DND-41 (cell line): ENCODE measurements at regions not wholly inside any gene's neighbourhood (a gene's known extent, or its start where the extent isn't known, plus 50 kb on each side); places are given as distances from the start of the nearest gene placed in this dataset.

Experiments used
- ATAC-seq: fragments of 200-7000 bp; cut with Tn5 transposase; 3 replicates; pipeline ENCODE4 v1.9.1; 2021; ENCODE audit warnings: low read depth; ENCODE audit not compliant: insufficient read depth
- DNase-seq: peaks from one replicate; pipeline ENCODE4 v3.0.0-alpha.2; 2020
- H2AFZ ChIP-seq: 2 replicates; pipeline ENCODE4 v1.6.0; 2012; ENCODE audit warnings: low read depth, low read length
- H3K27ac ChIP-seq: 2 replicates; pipeline ENCODE4 v1.5.1; 2012; ENCODE audit warnings: low read length, inconsistent platforms
- H3K27me3 ChIP-seq: fragments of 200-600 bp; sonication (generic); 2 replicates; pipeline ENCODE4 v1.6.0; 2012; ENCODE audit warnings: low read length, mild to moderate bottlenecking, inconsistent platforms; ENCODE audit not compliant: insufficient read depth, poor library complexity
- H3K36me3 ChIP-seq: 2 replicates; pipeline ENCODE4 v1.5.1; 2012; ENCODE audit warnings: low read length, inconsistent platforms; ENCODE audit not compliant: insufficient read depth
- H3K4me1 ChIP-seq: 2 replicates; pipeline ENCODE4 v1.5.1; 2012; ENCODE audit warnings: mild to moderate bottlenecking, low read length; ENCODE audit not compliant: insufficient read depth
- H3K4me2 ChIP-seq: 2 replicates; pipeline ENCODE4 v1.6.0; 2012; ENCODE audit warnings: mild to moderate bottlenecking, moderate library complexity, low read length, inconsistent platforms; ENCODE audit not compliant: insufficient read depth
- H3K4me3 ChIP-seq, 2 experiments: fragments of 200-600 bp in 1 of 2; shearing (Covaris generic) in 1 of 2; 2 replicates each; pipeline ENCODE4 v1.5.1; 2012 to 2016; ENCODE audit warnings: inconsistent platforms in 2 of 2, low read length in 2 of 2, mild to moderate bottlenecking in 2 of 2, low read depth in 1 of 2, moderate library complexity in 1 of 2
- H3K79me2 ChIP-seq: 2 replicates; pipeline ENCODE4 v1.6.0; 2012; ENCODE audit warnings: low read length, inconsistent platforms; ENCODE audit not compliant: insufficient read depth
- H3K9ac ChIP-seq: 2 replicates; pipeline ENCODE4 v1.6.0; 2012; ENCODE audit warnings: low read depth, mild to moderate bottlenecking, inconsistent platforms, low read length, moderate library complexity
- H3K9me3 ChIP-seq: 2 replicates; pipeline ENCODE4 v1.5.1; 2012; ENCODE audit warnings: low read length, moderate library complexity, mild to moderate bottlenecking, inconsistent platforms; ENCODE audit not compliant: insufficient read depth, severe bottlenecking
- H4K20me1 ChIP-seq: 2 replicates; pipeline ENCODE4 v1.6.0; 2012; ENCODE audit warnings: low read length; ENCODE audit not compliant: insufficient read depth
- CTCF ChIP-seq: IDR thresholded peaks from 2 replicates; pipeline ENCODE4 v1.5.1; 2012; ENCODE audit warnings: borderline replicate concordance, low read length, moderate library complexity, mild to moderate bottlenecking; ENCODE audit not compliant: poor library complexity, severe bottlenecking; ENCODE audit errors: extremely low read depth
- EZH2 ChIP-seq: IDR thresholded peaks from 3 replicates; pipeline ENCODE4 v1.6.1; 2012; ENCODE audit warnings: borderline replicate concordance, low read depth, mild to moderate bottlenecking, moderate library complexity, low read length, inconsistent platforms; ENCODE audit not compliant: severe bottlenecking

DNA sequence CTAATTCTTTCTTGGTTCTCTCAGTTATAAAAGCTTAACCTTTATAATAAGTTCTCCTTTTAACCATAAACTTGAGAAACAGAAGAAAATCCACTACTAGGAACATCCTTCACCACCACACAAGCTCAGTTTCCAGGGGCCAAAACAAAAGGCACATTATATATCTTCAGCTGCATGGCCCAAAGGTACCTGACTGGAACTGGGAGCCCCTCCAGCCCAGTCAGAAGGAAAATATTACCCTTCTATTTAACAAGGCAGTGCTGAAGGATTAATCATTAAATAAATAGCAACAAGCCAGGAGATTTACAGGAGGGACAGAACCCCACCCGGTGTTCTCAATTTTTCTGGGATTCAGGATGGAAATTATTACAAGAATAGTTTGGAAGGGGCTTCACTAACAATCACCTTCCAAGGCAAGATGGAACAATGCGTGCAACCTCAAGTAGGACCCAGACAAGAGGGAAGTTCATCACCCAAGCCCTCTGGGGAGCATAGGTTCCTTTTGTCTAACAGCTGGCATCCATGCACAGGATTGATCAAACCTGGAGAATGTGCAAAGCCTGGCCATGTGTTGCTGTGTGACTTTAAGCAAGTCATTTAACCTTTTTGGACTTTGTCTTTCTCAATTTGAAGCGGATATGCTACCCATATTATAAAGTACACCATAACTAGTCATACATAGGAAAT, 159.6 kb upstream of the SETBP1 start:
- H3K9ac ChIP-seq = no peak overlapping the region
- no peak overlapping the region for H3K27ac ChIP-seq
- DNase-seq (no peak), ATAC-seq (no peak)
- no peaks in the 10 kb centered on the region for H3K79me2 ChIP-seq
- H3K36me3 ChIP-seq = no peaks in the 10 kb centered on the region
- H3K9me3 ChIP-seq = no peaks in the 10 kb centered on the region
- H4K20me1 ChIP-seq = no peaks in the 10 kb centered on the region
- H3K4me2 ChIP-seq = no peak overlapping the region
- no peaks in the 10 kb centered on the region for H3K27me3 ChIP-seq
- H3K4me3 ChIP-seq = no peak overlapping the region
- H2AFZ ChIP-seq = no peak overlapping the region
- H3K4me1 ChIP-seq = no peaks in the 10 kb centered on the region
- no peak for TF ChIP-seq CTCF
- TF ChIP-seq EZH2 = no peak

DNA sequence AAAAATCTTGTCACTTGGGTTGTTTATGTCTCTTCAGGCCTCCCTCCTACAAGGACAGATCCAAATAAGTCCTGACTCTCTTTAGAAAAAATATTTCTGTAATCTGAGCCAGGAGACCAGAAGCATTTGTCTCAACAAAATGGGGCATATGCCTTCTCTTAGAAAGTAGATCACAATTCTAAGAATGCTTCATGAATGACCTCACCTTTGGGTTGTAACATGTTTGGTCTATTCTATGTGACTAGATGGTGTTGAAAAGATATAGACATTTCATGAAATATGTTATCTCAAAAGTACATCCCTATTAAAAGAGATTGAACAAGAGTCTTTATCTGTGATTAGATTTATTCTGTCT, 159.0 kb upstream of the SETBP1 start:
- no peak for DNase-seq
- H3K4me2 ChIP-seq = no peak overlapping the region

GRCh38 chr18:44526705-44527415, 153.8 kb upstream of the SETBP1 start:
- no peak for TF ChIP-seq CTCF
- no peak for TF ChIP-seq EZH2
- ATAC-seq = no peak
- H3K9me3 ChIP-seq = no peaks in the 10 kb centered on the region
- H3K27ac ChIP-seq = no peak overlapping the region
- H3K4me3 ChIP-seq = no peak overlapping the region
- DNase-seq = no peak
- no peak overlapping the region for H2AFZ ChIP-seq
- H3K27me3 ChIP-seq = no peaks in the 10 kb centered on the region
- no peaks in the 10 kb centered on the region for H3K79me2 ChIP-seq
- H3K4me1 ChIP-seq = no peaks in the 10 kb centered on the region
- H4K20me1 ChIP-seq = no peaks in the 10 kb centered on the region
- no peak overlapping the region for H3K9ac ChIP-seq
- H3K4me2 ChIP-seq = no peak overlapping the region
- H3K36me3 ChIP-seq = no peaks in the 10 kb centered on the region

More for the DNA sequence above, 159.0 kb upstream of the SETBP1 start:
- H3K27ac ChIP-seq = no peak overlapping the region
- H3K36me3 ChIP-seq = no peaks in the 10 kb centered on the region
- no peak for ATAC-seq
- H3K27me3 ChIP-seq = no peaks in the 10 kb centered on the region
- H4K20me1 ChIP-seq = no peaks in the 10 kb centered on the region
- no peaks in the 10 kb centered on the region for H3K4me1 ChIP-seq
- H3K4me3 ChIP-seq = no peak overlapping the region
- no peaks in the 10 kb centered on the region for H3K9me3 ChIP-seq
- H3K9ac ChIP-seq = no peak overlapping the region
- no peaks in the 10 kb centered on the region for H3K79me2 ChIP-seq
- H2AFZ ChIP-seq = no peak overlapping the region
- TF ChIP-seq EZH2 = no peak
- no peak for TF ChIP-seq CTCF
